Lung (tissue), 9 donors: ENCODE measurements at regions not wholly inside any gene's neighbourhood (a gene's known extent, or its start where the extent isn't known, plus 50 kb on each side); places are given as distances from the start of the nearest gene placed in this dataset.
A peak's percentile ranks its signal among the peaks of the same experiment; 100 is the strongest.
"Not testable (repeated sequence)": the region's sequence is repeated elsewhere in the genome, so short reads cannot be mapped to it uniquely, and the experiment has no call there.

Source experiments
- ATAC-seq: fragments of 200-7000 bp; cut with Tn5 transposase; one replicate; pipeline ENCODE4 v1.9.1; 2020; ENCODE audit warnings: moderate number of reproducible peaks; ENCODE audit not compliant: insufficient read depth, low FRiP score
- DNase-seq, 3 donors: peaks; one replicate each; pipeline ENCODE4 v3.0.0-alpha.2; 2013 to 2017
- H3K27ac ChIP-seq, 2 donors: one replicate each; pipeline ENCODE4 v1.5.1; 2013; ENCODE audit warnings: mild to moderate bottlenecking in 2 of 2, moderate library complexity in 2 of 2, control low read depth in 1 of 2, inconsistent platforms in 1 of 2, low read depth in 1 of 2, low read length in 1 of 2
- H3K27me3 ChIP-seq, 3 donors: one replicate each; pipeline ENCODE4 v1.5.1; 2013; ENCODE audit warnings: low read length in 2 of 3; ENCODE audit not compliant: control insufficient read depth in 3 of 3, insufficient read depth in 3 of 3
- H3K36me3 ChIP-seq, 4 donors: one replicate each; pipeline ENCODE4 v1.5.1; 2013; ENCODE audit warnings: low read length in 4 of 4, mild to moderate bottlenecking in 1 of 4, moderate library complexity in 1 of 4; ENCODE audit not compliant: control insufficient read depth in 4 of 4, insufficient read depth in 4 of 4
- H3K4me1 ChIP-seq, 5 donors: one replicate each; pipeline ENCODE4 v1.5.1; 2013; ENCODE audit warnings: low read length in 5 of 5, mild to moderate bottlenecking in 2 of 5, moderate library complexity in 1 of 5; ENCODE audit not compliant: control insufficient read depth in 5 of 5, insufficient read depth in 5 of 5
- H3K4me3 ChIP-seq: one replicate; pipeline ENCODE4 v1.5.1; 2013; ENCODE audit warnings: mild to moderate bottlenecking, control low read depth, moderate library complexity
- H3K9ac ChIP-seq, 2 donors: one replicate each; pipeline ENCODE4 v1.5.1; 2013; ENCODE audit warnings: low read length in 2 of 2, control low read depth in 1 of 2; ENCODE audit not compliant: insufficient read depth in 1 of 2
- H3K9me3 ChIP-seq, 4 donors: one replicate each; pipeline ENCODE4 v1.5.1; 2013; ENCODE audit warnings: low read length in 3 of 4, mild to moderate bottlenecking in 1 of 4, moderate library complexity in 1 of 4; ENCODE audit not compliant: control insufficient read depth in 4 of 4, insufficient read depth in 3 of 4
- WGBS, 2 donors: extraction: QIAGEN DNeasy Blood & Tissue Kit; methylation state at CpG; one replicate each; pipeline ENCODE4 v1.1.7; 2013; 5-methylcytosine and 5-hydroxymethylcytosine counted together
- donor health status: Bipolar disorder and iron deficiency.
- donor health status: healthy.
- donor health status: DM: yes; HTN: yes; CAD: no.

DNA sequence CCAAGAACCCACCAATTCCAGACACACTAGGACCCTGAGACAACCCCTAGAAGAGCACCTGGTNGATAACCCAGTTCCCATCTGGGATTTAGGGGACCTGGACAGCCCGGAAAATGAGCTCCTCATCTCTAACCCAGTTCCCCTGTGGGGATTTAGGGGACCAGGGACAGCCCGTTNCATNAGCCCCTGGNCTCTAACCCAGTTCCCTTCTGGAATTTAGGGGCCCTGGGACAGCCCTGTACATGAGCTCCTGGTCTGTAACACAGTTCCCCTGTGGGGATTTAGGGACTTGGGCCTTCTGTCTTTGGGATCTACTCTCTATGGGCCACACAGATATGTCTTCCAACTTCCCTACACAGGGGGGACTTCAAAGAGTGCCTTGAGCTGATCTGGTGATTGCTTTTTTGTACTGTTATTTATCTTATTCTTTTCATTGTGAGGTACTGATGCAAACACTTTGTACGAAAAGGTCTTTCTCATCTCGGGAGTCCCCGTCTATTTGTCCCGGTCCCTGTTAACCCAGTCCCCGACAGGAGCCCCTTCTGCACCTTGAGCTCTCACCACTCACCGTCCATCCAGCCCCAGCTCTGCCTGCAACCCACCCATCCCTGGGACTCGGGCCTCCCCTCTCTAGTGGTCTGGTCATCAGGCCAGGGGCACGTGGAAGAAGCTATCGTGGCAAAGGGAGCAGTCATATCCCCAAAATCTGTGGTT is 58.2 kb upstream of the PLCXD1 start:
- H3K36me3 ChIP-seq, H3K27me3 ChIP-seq, ATAC-seq, DNase-seq, H3K4me3 ChIP-seq, H3K9ac ChIP-seq, H3K27ac ChIP-seq, H3K4me1 ChIP-seq, H3K9me3 ChIP-seq: not testable (repeated sequence)
- WGBS, 2 donors: no CpG with 5 or more reads among the region's 11 CpGs

DNA sequence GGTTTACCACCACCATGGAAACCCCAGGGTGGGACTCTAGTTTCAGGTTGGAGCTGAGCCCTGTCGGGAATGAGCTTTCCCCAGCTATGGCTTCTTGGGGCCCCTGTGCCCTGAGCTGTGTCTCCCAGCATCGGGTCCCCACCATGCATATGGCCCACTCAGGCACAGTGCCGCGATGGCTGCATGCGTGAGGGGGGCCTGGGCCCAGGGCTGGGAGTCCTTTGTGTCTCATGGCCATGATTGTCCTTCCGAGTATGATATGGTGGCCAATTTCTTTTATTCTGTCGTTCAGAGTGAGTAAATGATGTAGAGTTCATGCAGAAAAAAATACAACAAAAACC is 57.7 kb upstream of the PLCXD1 start:
- not testable (repeated sequence) for H3K9ac ChIP-seq, ATAC-seq, H3K4me1 ChIP-seq, H3K9me3 ChIP-seq, H3K4me3 ChIP-seq, H3K27me3 ChIP-seq, DNase-seq, H3K36me3 ChIP-seq, H3K27ac ChIP-seq
- WGBS, 2 donors: no CpG with 5 or more reads among the region's 7 CpGs

DNA sequence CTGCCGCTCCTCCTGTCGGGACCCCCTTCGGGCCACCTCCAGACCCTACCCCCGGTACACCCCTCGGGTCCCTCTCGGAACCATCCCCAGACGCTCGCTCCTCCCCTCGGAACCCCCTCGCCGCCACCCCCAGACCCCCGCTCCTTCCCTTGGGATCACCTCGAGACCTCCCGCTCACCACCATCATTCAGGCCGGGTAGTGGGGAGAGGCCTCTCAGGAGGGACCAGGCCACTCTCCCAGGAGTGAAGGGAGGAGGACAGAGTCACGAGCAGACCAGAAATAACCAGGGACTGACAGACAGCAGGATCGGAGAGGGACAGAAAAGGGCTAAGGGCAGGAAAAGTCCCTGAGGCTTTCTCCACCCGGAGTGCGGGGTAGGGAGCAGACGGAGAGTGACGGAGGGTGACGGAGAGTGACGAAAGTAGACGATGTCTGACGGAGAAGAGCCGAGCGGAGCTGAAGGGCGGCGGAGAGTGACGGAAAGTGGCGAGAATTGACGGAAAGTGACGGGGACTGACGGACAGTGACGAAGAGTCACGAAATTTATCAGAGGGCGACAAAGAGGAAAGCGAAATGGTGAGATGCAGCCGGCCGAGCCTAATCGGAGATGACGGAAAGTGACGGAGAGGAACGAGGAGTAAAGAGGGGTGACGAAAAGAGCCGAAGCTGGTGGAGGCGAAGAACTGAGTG is 54.6 kb upstream of the PLCXD1 start:
- H3K27me3 ChIP-seq, DNase-seq, H3K9me3 ChIP-seq, H3K9ac ChIP-seq, H3K4me3 ChIP-seq, H3K36me3 ChIP-seq, H3K27ac ChIP-seq, H3K4me1 ChIP-seq: not testable (repeated sequence)
- ATAC-seq: peak; percentile 55
- 17 to 76% methylated on average over 9 to 16 of the region's 47 CpGs for WGBS, 2 donors

DNA sequence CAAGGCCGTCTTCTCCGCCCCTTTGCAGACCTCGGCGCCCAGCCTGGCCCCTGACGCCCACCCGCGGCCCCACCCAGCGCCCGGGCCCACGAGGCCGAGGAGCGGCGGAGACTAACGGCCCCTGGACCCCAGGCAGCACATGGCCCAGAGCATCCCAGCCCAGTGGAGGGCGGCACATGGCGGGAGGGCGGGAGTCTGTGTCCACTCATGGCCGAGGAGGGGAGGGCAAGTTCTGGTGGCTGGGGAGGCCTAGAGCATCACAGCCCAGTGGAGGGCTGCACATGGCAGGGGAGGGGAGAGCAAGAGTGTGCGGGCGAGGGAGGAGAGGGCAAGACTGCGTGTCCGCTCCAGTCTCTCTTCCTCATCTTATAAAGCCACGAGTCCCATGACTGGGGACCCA is 53.8 kb upstream of the PLCXD1 start:
- H3K4me3 ChIP-seq, H3K9ac ChIP-seq, H3K9me3 ChIP-seq, DNase-seq, H3K27ac ChIP-seq, H3K27me3 ChIP-seq, H3K36me3 ChIP-seq, ATAC-seq, H3K4me1 ChIP-seq: not testable (repeated sequence)
- WGBS, 2 donors: no CpG with 5 or more reads among the region's 23 CpGs
